GM11168 (cell line): ENCODE measurements at regions not wholly inside any gene's neighbourhood (a gene's known extent, or its start where the extent isn't known, plus 50 kb on each side); places are given as distances from the start of the nearest gene placed in this dataset.
"Not testable (repeated sequence)": the region's sequence is repeated elsewhere in the genome, so short reads cannot be mapped to it uniquely, and the experiment has no call there.

Experiments used
- in situ Hi-C: fragments of 300-500 bp; cut with MboI; formaldehyde crosslinking; loops from one replicate; pipeline ENCODE4 v1.12.0; 2022; ENCODE audit warnings: low sequenced_read_pairs; ENCODE audit not compliant: unreplicated experiment

- in situ Hi-C loops = no loop called here
Observed at GRCh38 chr5:36777105-36777757, 99.3 kb upstream of the NIPBL start.

- in situ Hi-C loops = no loop called here
Observed at GRCh38 chr5:36778336-36778735, 98.2 kb upstream of the NIPBL start.

- in situ Hi-C loops = not testable (repeated sequence)
Observed at GRCh38 chr5:36782612-36783011, 94.0 kb upstream of the NIPBL start.

GRCh38 chr5:36786448-36787012, 90.0 kb upstream of the NIPBL start:
- in situ Hi-C loops = no loop called here

- in situ Hi-C loops = no loop called here
Observed at GRCh38 chr5:36787365-36788093, 89.0 kb upstream of the NIPBL start.

- in situ Hi-C loops = no loop called here
Observed at GRCh38 chr5:36790847-36791246, 85.7 kb upstream of the NIPBL start.

GRCh38 chr5:36792560-36793180, 83.9 kb upstream of the NIPBL start:
- in situ Hi-C loops = no loop called here

- in situ Hi-C loops = no loop called here
Observed at GRCh38 chr5:36795366-36795765, 81.2 kb upstream of the NIPBL start.

GRCh38 chr5:36796155-36796554, 80.4 kb upstream of the NIPBL start:
- in situ Hi-C loops = no loop called here

- in situ Hi-C loops = no loop called here
Observed at GRCh38 chr5:36801523-36801922, 75.0 kb upstream of the NIPBL start.

- in situ Hi-C loops = no loop called here
Observed at GRCh38 chr5:36802187-36802586, 74.4 kb upstream of the NIPBL start.

- in situ Hi-C loops = not testable (repeated sequence)
Observed at GRCh38 chr5:36813249-36813648, 63.3 kb upstream of the NIPBL start.

- in situ Hi-C loops = no loop called here
Observed at GRCh38 chr5:36815871-36816270, 60.7 kb upstream of the NIPBL start.

- in situ Hi-C loops = no loop called here
Observed at GRCh38 chr5:36820900-36821299, 55.7 kb upstream of the NIPBL start.

GRCh38 chr5:36826694-36827093, 49.9 kb upstream of the NIPBL start:
- in situ Hi-C loops = no loop called here
